ENCODE measurements at regions not wholly inside any gene's neighbourhood (a gene's known extent, or its start where the extent isn't known, plus 50 kb on each side); places are given as distances from the start of the nearest gene placed in this dataset.

- no peak for TF ChIP-seq CTCF (IDR thresholded peaks at IDR 0.05)
- TF ChIP-seq POLR2A (IDR thresholded peaks at IDR 0.05): no peak
- TF ChIP-seq EP300 (IDR thresholded peaks at IDR 0.05): no peak
Measured at GRCh38 chr16:61024180-61024900, 1011.9 kb downstream of the CDH8 start.

All from ovary (tissue), 3 donors.